ENCODE measurements at regions not wholly inside any gene's neighbourhood (a gene's known extent, or its start where the extent isn't known, plus 50 kb on each side); places are given as distances from the start of the nearest gene placed in this dataset.
"Not testable (repeated sequence)": the region's sequence is repeated elsewhere in the genome, so short reads cannot be mapped to it uniquely, and the experiment has no call there.

DNA sequence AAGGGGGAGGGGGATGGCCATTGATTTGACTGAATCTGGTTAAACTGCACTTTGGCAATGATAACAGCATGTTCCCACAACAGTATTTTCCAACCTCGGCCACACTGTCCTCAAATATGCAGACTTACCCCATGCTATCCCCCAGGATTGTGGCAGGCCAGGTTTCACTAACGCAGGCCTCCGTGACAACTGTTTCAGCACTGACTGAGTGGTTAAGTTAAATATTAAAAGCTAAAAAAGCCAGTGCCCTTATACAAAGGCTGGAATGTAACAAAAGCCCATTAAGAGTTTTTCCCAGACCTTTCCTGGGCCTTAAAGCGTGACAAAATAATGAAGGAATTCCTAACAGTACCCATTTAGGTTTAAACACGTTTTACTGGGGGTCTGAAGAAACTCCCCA is 202.9 kb downstream of the USP25 start:
- DNase-seq (ENCODE audit: low read depth) = no peak

DNA sequence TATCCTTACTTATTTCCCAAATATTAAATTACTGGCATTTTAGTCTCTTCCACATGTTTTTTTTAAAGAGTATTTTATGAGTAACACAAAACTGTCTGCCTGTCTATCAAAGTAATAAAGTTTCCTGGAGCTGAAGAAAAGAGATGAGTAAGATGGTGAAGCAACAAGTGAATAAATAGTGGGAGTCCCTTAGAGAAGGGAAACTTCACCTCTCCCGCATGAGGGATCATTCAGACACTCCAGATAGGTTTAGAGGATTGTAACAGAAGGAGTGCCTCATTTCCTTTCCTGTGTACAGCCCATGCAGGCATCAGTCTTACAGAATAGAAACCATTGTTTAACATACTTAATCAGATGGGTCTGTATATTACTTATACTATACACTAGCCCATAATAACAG is 205.7 kb downstream of the USP25 start:
- no peak for DNase-seq (ENCODE audit: low read depth)

DNA sequence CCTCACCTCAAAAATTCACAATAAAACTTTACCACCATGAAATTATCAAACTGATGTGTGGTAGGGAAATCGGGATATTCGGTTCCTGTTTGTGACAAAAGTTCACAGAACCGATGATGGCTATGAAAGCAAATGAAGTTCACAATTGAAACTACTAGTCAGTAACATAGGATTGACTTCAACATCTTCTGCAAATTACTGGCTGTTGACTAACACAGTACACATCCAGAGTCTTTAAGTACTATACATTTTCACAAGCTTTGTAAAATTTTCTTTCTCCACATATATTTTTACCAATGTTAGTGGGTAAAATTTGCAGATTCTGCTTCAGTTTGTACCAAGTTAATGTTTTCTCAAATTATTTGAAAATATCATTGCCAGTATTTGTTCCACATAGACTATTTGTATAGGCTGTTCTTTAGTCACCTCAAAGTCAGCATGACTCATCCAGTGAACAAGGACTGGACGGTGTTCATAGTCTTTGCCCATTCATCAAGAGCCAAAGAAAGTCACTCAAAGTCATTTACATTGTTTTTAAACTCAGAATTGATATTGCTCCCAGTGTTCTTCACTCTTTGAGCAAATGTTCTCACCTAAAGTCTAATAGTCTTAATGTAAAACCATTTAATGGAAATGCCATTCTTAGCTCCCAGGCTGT is 213.4 kb downstream of the USP25 start:
- DNase-seq (ENCODE audit: low read depth) = no peak

DNA sequence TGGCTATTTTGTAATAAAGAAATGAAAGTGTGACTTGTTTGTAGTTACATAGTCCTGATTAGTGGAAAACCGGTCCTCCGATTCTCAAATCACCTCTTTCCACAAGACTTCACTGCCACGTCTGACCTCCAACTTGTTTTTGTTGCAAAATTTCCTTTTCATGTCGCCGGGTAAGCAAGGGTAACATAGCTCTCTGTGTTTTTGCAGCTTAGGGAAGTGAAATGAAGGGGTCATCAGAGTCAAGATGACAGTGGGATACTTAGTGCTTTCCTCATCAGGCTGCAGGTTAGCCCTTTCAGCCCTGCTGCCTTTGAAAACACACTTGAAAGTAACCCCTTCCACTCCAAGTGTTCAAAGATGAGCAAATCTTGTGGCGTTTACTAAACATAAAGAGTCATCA is 217.9 kb downstream of the USP25 start:
- DNase-seq (ENCODE audit: low read depth) = no peak

DNA sequence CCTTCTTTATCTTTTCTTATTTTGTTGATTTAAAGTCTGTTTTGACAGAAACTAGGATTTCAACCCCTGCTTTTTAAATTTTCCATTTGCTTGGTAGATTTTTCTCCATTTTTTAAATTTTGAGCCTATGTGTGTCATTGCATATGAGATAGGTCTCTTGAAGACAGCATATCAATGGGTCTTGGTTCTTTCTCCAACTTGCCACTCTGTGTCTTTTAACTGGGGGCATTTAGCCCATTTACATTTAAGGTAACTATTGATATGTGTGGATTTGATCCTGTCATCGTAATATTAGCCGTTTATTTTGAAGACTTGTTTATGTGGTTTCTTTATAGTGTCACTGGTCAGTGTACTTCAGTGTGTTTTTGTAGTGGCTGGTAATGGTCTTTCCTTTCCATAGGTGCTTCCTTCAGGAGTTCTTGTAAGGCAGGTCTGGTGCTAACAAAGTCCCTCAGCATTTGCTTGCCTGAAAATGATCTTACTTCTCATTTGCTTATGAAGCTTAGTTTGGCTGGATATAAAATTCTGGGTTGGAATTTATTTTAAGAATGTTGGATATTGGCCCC is 223.9 kb downstream of the USP25 start:
- DNase-seq (ENCODE audit: low read depth) = no peak

DNA sequence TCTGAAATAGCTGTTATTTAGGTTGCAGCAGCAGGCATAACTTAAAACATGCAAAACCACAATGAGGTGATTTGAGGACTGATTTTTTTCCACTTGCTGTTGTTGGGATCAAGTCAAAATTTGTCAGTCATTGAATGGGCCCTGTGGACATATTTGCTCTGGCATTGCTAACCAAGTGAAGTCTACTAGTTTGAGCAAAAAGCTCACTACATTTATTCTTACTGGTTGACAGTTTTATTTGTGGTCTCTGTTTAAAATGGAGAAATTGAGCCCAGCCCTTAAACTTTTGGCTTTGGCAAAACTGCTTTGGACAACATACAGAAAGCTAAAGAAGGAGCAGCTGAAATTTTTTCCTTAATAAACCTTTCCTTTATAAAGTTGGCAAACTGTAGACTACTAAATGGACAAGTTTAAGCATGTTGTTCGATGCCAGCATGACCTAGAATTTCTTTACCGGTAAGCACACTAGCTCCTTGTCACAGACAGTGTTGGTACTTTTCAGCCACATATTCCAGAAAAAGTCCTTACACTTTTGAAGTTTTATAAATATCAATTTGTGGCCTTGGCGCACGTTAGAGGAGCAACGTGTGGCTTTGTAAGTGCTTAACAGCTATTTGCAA is 234.6 kb downstream of the USP25 start:
- no peak for DNase-seq (ENCODE audit: low read depth)

DNA sequence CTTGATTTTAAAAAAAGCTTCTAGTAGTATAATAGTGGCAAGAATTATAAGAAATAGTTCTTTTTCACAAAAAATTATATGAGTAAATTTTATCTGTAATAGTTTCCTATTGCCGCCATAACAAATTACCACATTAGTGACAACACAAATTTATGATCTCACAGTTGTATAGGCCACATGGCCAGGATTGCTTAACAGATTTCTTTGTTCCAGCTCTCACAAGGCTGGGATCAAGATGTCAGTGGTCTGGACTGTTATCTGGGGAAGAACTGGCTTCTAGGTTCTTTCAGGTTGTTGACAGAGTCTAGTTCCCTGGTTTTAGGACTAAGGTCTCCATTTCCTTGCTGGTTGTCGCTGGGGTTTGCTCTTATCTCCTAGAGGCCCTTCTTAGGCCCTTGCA is 236.4 kb downstream of the USP25 start:
- DNase-seq (ENCODE audit: low read depth) = no peak

DNA sequence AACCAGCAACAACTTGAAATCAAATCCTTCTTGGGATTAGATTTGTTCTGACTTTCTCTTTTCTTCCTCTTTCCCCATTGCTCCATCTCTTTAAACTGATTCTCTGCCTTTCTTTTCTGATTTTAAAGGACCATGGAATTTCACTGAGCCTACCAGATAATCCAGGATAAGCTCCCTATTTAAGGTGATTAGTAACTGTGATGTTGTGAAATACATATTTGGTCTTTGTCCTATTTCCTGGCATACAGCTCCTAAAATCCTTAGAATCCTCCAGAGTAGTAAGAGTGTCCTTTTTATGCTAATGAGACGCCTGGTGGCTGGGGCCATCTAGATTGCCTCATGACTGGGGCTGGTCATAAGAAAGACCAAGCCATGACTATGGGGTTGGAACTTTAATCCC is 236.9 kb downstream of the USP25 start:
- DNase-seq (ENCODE audit: low read depth) = no peak

DNA sequence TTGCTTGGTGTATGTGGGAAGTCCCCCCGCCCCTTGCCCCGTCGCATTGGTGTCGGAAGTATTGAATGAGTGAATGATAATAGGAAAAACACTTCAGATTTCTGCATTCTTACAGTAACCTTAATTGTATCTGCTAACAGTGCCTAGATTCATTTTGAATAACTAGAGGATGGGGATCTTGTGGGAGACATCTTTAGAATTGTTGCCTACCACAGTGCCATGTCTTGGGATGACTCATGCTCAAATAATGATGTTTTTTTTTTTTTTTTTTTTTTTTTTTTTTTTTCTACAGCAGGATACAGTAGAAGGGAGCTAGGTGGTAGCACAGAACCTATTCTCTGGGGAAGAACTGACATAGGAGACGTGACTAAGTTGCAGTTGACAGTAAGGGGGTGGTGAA is 237.9 kb downstream of the USP25 start:
- no peak for DNase-seq (ENCODE audit: low read depth)

DNA sequence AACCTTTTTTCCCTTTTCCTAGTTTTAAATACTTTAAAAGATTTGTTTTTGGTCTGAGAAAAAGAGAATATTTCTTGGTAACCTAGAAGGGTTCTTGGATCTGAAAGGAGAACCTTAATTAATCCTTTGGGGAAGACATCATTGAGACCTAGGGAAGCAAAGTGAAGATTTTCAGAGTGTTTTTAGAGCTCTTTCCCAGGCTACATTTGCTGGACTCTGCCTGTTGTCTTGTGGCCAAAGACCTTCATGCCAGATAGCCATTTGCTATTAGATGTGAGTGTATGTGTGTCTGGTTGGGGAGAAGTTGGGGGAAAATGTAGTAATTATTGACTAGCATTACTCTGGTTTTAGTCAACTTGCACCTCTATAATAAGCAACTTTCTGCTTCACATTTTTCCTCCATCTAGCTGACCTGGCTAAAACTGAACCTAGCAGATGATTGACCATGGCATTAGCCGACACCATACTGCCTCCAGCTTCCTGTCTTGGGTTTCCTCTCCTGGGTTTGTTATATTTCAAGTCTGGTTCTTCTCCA is 239.1 kb downstream of the USP25 start:
- DNase-seq (ENCODE audit: low read depth) = no peak

DNA sequence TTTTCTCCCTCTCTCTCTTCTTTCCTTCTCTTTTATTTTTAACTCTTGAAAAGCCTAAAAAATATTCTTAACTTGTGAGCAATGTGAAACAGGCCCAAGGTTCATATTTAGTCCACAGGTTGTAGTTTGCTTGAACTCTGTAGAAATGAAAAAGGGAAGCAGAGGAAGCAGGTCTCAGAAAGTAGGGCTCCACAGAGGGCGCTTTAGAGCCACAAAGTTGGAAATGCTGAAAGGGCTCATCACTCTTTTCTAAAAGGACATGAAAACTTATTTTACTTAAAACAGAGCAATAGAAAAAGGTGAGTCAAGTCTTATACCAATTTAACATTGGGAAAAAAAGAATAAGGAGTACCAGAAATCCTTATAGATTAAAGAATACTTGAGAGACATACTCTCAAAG is 247.0 kb downstream of the USP25 start:
- no peak for DNase-seq (ENCODE audit: low read depth)

DNA sequence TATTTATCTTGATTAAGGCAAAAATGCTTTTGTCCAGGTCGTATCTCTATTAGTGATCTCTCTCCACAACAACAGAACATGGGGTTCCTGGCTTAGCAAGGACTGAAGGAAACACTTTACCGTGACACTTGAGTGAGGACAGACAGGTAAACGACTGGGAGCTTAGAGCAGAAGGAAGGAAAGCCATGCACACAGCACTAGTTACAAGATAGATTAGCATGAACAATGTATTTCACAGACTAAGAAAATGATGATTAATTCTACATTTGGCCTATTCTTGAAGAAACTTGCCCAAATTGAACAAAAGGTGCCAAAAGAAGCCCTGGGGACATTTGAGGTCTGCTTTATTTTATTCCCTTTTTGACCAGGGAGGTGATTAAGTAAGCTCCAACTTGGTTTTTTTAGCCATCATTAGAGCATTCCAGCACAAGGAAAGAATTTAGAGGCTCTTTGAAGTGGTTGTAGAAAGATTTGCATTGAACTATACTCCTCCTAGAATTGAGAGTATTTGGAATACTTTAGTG is 248.5 kb downstream of the USP25 start:
- DNase-seq (ENCODE audit: low read depth) = no peak

DNA sequence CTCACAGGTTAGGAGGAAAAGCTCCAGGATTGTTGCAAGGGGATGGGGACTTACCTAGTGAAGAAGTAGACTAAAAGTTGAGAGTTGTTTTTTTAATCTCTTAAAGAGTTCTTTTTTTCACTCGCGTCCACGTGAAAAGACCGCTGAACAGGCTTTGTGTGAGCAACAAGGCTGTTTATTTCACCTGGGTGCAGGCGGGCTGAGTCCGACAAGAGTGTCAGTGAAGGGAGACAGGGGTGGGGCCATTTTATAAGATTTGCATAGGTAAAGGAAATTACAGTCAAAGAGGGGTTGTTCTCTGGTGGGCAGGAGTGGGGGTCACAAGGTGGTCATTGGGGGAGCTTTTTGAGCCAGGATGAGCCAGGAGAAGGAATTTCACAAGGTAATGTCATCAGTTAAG is 249.7 kb downstream of the USP25 start:
- not testable (repeated sequence) for DNase-seq (ENCODE audit: low read depth)

DNA sequence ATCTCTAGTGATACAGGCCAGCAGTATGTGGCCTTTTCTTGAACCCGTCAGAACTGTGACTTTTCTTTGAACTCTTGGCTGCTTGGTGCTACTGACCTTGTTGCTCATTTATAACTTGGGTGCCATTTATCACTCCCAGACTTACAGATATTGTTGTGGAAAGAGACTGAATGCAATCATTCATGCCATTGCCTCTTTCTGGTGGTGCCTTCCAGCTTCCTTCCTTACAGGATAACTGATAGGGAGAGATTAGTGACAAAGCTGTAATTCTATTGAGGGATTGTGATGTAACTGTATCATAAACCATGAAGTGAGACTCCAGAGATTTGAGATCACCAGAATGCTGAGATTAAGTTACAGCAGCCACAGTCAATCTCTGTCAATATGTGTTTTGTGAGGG is 256.5 kb downstream of the USP25 start:
- no peak for DNase-seq (ENCODE audit: low read depth)

DNA sequence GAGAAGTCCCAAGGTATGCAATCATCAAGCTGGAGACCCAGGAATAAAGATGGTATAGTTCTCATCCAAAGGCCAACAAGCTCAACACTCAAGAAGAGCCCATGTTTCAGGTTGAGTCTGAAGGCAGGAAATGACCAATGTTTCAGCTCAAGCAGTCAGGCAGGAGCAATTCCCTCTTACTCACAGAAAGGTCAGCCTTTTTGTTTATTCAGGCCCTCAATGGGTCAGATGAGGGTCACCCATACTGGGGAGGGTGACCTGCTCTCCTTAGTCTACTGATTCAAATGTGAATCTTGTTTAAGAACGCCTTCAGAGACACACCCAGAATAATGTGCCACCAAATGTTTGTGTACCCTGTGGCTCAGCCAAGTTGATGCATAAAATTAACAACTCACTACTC is 262.4 kb downstream of the USP25 start:
- no peak for DNase-seq (ENCODE audit: low read depth)

DNA sequence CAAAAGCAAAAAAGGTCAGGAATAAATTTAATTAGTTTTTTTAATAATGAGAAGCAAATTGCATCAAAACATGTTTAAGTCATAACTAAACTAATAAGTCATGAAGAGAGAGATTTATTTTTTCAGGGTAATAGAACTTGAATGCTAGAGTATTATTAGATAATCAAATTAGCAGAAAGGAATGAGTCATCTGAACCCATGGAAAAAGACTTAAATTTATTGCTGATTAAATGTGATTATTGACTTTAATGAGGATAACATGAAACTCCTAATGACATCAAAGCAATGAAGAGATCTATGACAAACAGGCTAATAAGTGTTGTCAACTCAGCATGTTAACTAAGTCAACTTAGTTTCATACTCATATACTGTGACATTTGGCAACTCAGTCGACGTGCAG is 264.2 kb downstream of the USP25 start:
- no peak for DNase-seq (ENCODE audit: low read depth)

DNA sequence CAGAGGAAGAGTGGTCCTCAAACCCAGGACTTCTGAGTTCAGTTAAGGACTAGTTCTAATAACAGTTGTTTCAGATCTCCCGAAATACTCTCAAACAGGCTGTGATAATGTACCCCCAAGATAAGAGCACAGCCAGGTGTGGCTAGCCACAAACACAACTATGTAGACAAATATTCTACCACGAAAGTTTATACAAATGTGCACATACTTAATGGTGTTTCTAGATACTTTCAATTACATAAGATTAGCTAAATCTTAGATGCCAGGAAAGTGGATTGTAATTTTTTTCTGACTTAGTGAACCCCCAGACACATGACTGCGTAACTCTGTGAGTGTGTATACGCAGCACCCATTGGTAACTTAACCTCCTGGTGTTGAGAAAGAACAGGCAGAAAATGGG is 270.0 kb downstream of the USP25 start:
- no peak for DNase-seq (ENCODE audit: low read depth)

DNA sequence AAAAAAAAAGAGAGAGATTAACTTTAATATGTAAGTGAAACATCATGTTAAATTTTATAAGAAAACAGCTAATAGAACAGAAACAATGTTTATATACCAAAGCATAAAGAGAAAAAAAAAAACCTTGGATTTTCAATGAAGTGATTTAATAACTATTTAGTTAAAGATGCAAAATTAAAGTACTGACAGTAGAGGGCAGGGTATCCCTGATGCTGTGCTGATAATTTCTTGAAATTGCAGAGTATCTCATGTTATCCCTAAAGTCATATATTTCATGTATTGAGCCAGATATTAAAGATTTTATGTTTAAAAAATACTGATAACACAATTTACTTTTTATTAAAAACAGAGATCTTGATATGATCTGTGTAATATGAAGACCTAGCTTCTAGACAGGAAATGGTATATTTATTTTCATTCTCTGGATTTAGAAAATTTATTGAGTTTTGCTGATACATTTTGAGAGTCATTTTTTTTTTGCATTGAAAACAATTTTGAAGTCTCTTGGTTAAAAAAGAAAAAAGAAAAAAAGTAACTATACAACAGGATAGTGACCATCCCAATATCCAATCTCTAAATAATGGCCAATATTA is 273.2 kb downstream of the USP25 start:
- no peak for DNase-seq (ENCODE audit: low read depth)

DNA sequence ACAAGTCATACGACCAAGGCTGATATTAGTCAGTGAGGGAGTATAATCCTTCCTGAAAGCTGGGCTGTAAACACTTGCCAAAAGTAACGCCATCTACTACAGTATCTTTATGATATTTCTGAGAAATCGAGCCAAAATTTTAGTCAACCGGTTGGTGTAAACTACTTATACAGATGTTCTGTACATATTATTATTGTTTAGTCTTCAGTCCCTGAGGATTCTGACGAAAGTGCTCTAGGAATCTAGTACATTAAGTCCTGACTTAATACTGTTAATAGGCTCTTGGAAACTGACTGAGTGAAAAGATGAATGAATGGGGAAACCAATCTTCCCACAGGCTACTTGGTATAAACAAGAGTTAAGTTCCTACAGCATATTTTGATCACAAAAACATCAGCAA is 274.3 kb downstream of the USP25 start:
- DNase-seq (ENCODE audit: low read depth) = no peak

DNA sequence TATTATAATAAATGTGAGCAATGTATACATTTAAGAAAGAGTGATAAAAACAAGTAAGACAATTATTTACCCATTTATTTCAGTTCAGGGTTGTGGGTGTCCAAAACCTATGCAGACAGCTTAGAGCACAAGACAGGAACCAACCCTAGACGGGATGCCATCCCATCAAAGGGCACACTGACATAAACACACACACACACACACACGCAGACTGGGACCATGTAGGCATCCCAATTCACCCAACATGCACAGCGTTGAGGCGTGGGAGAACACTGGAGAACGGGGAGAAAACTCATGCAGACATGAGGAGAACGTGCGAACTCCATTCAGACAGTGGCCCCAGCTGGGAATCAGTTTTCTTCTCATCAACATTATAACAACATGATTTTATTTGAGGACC is 274.7 kb downstream of the USP25 start:
- DNase-seq (ENCODE audit: low read depth) = no peak

DNA sequence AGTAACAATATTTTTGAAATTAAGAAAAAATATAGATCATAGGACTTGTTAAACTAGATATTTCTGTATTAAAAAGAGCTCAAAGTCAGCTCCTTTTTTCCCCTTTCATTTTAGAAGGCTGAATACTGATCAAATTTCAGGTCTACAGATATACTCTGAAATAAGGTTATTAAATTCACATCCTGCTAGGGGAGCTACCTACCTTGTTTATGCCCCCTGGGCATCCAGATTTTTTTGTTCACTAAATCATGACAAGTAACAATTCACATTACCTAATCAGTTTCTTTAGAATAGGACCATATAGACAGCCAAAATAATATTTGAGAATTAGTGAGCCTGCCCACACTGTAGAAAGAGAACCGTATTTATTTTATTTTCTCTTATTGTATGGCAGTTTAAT is 276.2 kb downstream of the USP25 start:
- DNase-seq (ENCODE audit: low read depth) = no peak

DNA sequence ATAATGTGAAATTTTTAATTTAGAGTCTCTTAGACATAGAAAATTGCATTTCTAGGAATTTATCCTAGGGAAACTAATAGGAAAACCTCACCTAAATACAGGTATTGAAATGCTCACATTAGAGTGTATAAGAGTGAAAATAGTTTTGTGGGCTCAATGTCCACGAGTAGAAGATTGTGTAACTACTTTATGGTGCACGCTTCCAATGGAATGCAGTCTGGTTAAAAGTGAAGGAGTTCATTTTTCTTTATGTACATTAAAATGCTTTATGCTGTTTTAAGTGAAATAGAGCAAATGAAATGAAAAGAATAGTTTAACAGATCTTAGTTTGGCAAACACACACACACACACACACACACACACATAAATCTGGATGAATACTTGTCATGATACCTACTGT is 278.2 kb downstream of the USP25 start:
- no peak for DNase-seq (ENCODE audit: low read depth)

DNA sequence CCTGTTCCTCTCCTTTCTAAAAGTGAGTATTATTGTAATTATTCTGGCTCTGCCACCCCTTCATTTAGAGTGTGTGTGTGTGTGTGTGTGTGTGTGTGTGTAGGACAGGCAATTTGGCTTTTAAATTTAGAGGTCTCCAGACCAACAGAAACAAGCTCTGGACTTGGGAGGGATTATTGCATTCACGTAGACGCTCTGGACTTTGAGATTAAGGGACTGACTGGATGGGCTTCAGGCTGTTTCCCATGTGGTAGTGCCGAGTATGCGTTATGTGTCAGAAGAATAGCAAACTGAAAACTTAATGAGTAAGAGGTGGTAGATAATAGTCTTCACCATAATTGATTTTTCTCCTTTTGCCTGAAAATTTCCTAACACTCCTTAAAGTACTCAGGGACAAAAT is 281.9 kb downstream of the USP25 start:
- DNase-seq (ENCODE audit: low read depth) = no peak

All from CMK (cell line).